ENCODE measurements at regions not wholly inside any gene's neighbourhood (a gene's known extent, or its start where the extent isn't known, plus 50 kb on each side); places are given as distances from the start of the nearest gene placed in this dataset.

GRCh38 chr2:8416849-8417832, 264.7 kb upstream of the ID2 start:
- Histone ChIP-seq H3K4me2 (ENCODE audit: low read length) (no peak overlapping the region), H3K27ac (ENCODE audit: low read depth, low read length) (no peak overlapping the region), H3K9me2 (replicated peaks; ENCODE audit: control insufficient read depth, low read length) (no peaks in the 10 kb centered on the region), H3K27me3 (ENCODE audit: control insufficient read depth, low read length) (no peaks in the 10 kb centered on the region), H3K9me3 (ENCODE audit: control insufficient read depth, insufficient read depth, low read length) (no peaks in the 10 kb centered on the region), H4K20me1 (ENCODE audit: control insufficient read depth, insufficient read depth, low read depth, low read length) (no peaks in the 10 kb centered on the region), H3K4me3 (ENCODE audit: low read length) (no peak overlapping the region), H3K4me1 (ENCODE audit: control insufficient read depth, low read length) (peaks cover 7% of the 10 kb centered on the region), H3K79me2 (ENCODE audit: control insufficient read depth, low read length) (no peaks in the 10 kb centered on the region), H3F3A (ENCODE audit: control insufficient read depth, insufficient read depth) (no peaks in the 10 kb centered on the region), H3K36me3 (ENCODE audit: control insufficient read depth, low read length) (no peaks in the 10 kb centered on the region)
- TF ChIP-seq CTCF (IDR thresholded peaks at IDR 0.05; ENCODE audit: low read depth, low read length, poor library complexity, severe bottlenecking) = no peak
- no peak for TF ChIP-seq EZH2phosphoT487 (IDR thresholded peaks at IDR 0.05; ENCODE audit: borderline replicate concordance, low read length)

- no peak overlapping the region for H3K27ac ChIP-seq (ENCODE audit: low read depth, low read length)
- no peaks in the 10 kb centered on the region for H3K9me3 ChIP-seq (ENCODE audit: control insufficient read depth, insufficient read depth, low read length)
- no peaks in the 10 kb centered on the region for H3K36me3 ChIP-seq (ENCODE audit: control insufficient read depth, low read length)
- no peak overlapping the region for H3K4me3 ChIP-seq (ENCODE audit: low read length)
- no peaks in the 10 kb centered on the region for H4K20me1 ChIP-seq (ENCODE audit: control insufficient read depth, insufficient read depth, low read depth, low read length)
- H3K4me1 ChIP-seq (ENCODE audit: control insufficient read depth, low read length) = peaks cover 9% of the 10 kb centered on the region
- H3K9me2 ChIP-seq (replicated peaks; ENCODE audit: control insufficient read depth, low read length) = no peaks in the 10 kb centered on the region
- no peaks in the 10 kb centered on the region for H3K79me2 ChIP-seq (ENCODE audit: control insufficient read depth, low read length)
- no peak overlapping the region for H3K4me2 ChIP-seq (ENCODE audit: low read length)
- no peak for TF ChIP-seq EZH2phosphoT487 (IDR thresholded peaks at IDR 0.05; ENCODE audit: borderline replicate concordance, low read length)
- TF ChIP-seq CTCF (IDR thresholded peaks at IDR 0.05; ENCODE audit: low read depth, low read length, poor library complexity, severe bottlenecking) = no peak
- H3F3A ChIP-seq (ENCODE audit: control insufficient read depth, insufficient read depth) = no peaks in the 10 kb centered on the region
- no peaks in the 10 kb centered on the region for H3K27me3 ChIP-seq (ENCODE audit: control insufficient read depth, low read length)
Observed at GRCh38 chr2:8418721-8419120, 263.1 kb upstream of the ID2 start.

GRCh38 chr2:8421658-8422449, 260.0 kb upstream of the ID2 start:
- TF ChIP-seq EZH2phosphoT487 (IDR thresholded peaks at IDR 0.05; ENCODE audit: borderline replicate concordance, low read length) (no peak), CTCF (IDR thresholded peaks at IDR 0.05; ENCODE audit: low read depth, low read length, poor library complexity, severe bottlenecking) (peak; percentile 48)
- Histone ChIP-seq H3K4me2 (ENCODE audit: low read length) (no peak overlapping the region), H3K27ac (ENCODE audit: low read depth, low read length) (no peak overlapping the region), H3K4me1 (ENCODE audit: control insufficient read depth, low read length) (peaks cover 9% of the 10 kb centered on the region), H4K20me1 (ENCODE audit: control insufficient read depth, insufficient read depth, low read depth, low read length) (no peaks in the 10 kb centered on the region), H3K36me3 (ENCODE audit: control insufficient read depth, low read length) (no peaks in the 10 kb centered on the region), H3K27me3 (ENCODE audit: control insufficient read depth, low read length) (no peaks in the 10 kb centered on the region), H3F3A (ENCODE audit: control insufficient read depth, insufficient read depth) (no peaks in the 10 kb centered on the region), H3K4me3 (ENCODE audit: low read length) (no peak overlapping the region), H3K9me3 (ENCODE audit: control insufficient read depth, insufficient read depth, low read length) (no peaks in the 10 kb centered on the region), H3K9me2 (replicated peaks; ENCODE audit: control insufficient read depth, low read length) (no peaks in the 10 kb centered on the region), H3K79me2 (ENCODE audit: control insufficient read depth, low read length) (no peaks in the 10 kb centered on the region)

Measured in DOHH2 (cell line).